ENCODE measurements at regions not wholly inside any gene's neighbourhood (a gene's known extent, or its start where the extent isn't known, plus 50 kb on each side); places are given as distances from the start of the nearest gene placed in this dataset.

GRCh38 chr1:229119876-229120275, 151.0 kb upstream of the RAB4A start:
- no peak overlapping the region for H2AFZ ChIP-seq (ENCODE audit: low read length)
- no peaks in the 10 kb centered on the region for H4K20me1 ChIP-seq (ENCODE audit: insufficient read depth, low read length)
- H3K79me2 ChIP-seq (ENCODE audit: low read length): no peaks in the 10 kb centered on the region
- no peaks in the 10 kb centered on the region for H3K9me3 ChIP-seq (replicated peaks; ENCODE audit: insufficient read depth, low read length)
- no peak overlapping the region for H3K4me2 ChIP-seq (ENCODE audit: low read depth, low read length)
- H3K36me3 ChIP-seq (replicated peaks; ENCODE audit: insufficient read depth, low read length): no peaks in the 10 kb centered on the region
- H3K4me3 ChIP-seq (ENCODE audit: low read length): no peak overlapping the region
- DNase-seq: no peak
- no peaks in the 10 kb centered on the region for H3K4me1 ChIP-seq (ENCODE audit: low read length)
- TF ChIP-seq EZH2 (optimal IDR thresholded peaks at IDR 0.05; ENCODE audit: low read depth, low read length): no peak
- TF ChIP-seq EZH2phosphoT487 (IDR thresholded peaks at IDR 0.05; ENCODE audit: low read length): no peak
- TF ChIP-seq CTCF (IDR thresholded peaks at IDR 0.05; ENCODE audit: low read length): no peak
- H3K27ac ChIP-seq (ENCODE audit: low read length): no peak overlapping the region
- no peaks in the 10 kb centered on the region for H3K9me2 ChIP-seq (replicated peaks; ENCODE audit: insufficient read depth, low read length)
- H3K9ac ChIP-seq (ENCODE audit: low read length): no peak overlapping the region
- H3F3A ChIP-seq (ENCODE audit: insufficient read depth, low read length): no peaks in the 10 kb centered on the region
- H3K27me3 ChIP-seq (replicated peaks; ENCODE audit: insufficient read depth, low read length): no peaks in the 10 kb centered on the region

DNA sequence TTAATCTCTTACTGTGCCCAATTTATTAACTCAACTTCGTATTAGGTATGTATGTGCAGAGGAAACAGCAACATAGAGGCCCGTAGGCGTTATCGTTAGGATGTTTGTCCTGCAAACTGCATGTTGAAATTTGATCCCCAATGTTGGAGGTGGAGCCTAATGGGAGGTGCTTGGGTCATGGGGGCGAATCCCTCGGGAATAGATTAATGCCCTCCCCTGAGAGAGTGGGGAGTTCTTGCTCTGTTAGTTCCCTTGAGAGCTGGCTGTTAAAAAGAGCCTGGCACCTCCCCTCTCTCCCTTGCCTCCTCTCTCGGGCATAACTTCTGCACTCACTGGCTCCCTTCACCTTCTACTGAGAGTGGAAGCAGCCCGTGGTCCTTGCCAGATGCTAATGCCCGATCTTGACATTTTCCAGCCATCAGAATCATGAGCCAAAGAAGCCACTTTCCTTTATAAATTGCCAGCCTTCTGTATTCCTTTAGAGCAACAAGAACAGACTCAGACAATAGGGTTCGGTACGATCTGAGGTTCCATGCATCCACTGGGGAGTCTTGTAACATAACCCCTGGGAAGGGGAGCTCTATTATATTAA, 149.0 kb upstream of the RAB4A start:
- Histone ChIP-seq H3K4me1 (ENCODE audit: low read length) (no peaks in the 10 kb centered on the region), H2AFZ (ENCODE audit: low read length) (no peak overlapping the region), H3F3A (ENCODE audit: insufficient read depth, low read length) (no peaks in the 10 kb centered on the region), H3K9me3 (replicated peaks; ENCODE audit: insufficient read depth, low read length) (no peaks in the 10 kb centered on the region), H3K4me3 (ENCODE audit: low read length) (no peak overlapping the region), H3K79me2 (ENCODE audit: low read length) (no peaks in the 10 kb centered on the region), H3K27me3 (replicated peaks; ENCODE audit: insufficient read depth, low read length) (no peaks in the 10 kb centered on the region), H4K20me1 (ENCODE audit: insufficient read depth, low read length) (no peaks in the 10 kb centered on the region), H3K27ac (ENCODE audit: low read length) (no peak overlapping the region), H3K9ac (ENCODE audit: low read length) (no peak overlapping the region), H3K9me2 (replicated peaks; ENCODE audit: insufficient read depth, low read length) (no peaks in the 10 kb centered on the region), H3K36me3 (replicated peaks; ENCODE audit: insufficient read depth, low read length) (no peaks in the 10 kb centered on the region), H3K4me2 (ENCODE audit: low read depth, low read length) (no peak overlapping the region)
- DNase-seq: no peak
- TF ChIP-seq EZH2phosphoT487 (IDR thresholded peaks at IDR 0.05; ENCODE audit: low read length) (no peak), EZH2 (optimal IDR thresholded peaks at IDR 0.05; ENCODE audit: low read depth, low read length) (no peak), CTCF (IDR thresholded peaks at IDR 0.05; ENCODE audit: low read length) (no peak)

- no peak overlapping the region for H3K27ac ChIP-seq (ENCODE audit: low read length)
- H3K9ac ChIP-seq (ENCODE audit: low read length): no peak overlapping the region
Observed at GRCh38 chr1:229122606-229123005, 148.3 kb upstream of the RAB4A start.

More at GRCh38 chr1:229122606-229123005, 148.3 kb upstream of the RAB4A start:
- Histone ChIP-seq H3K79me2 (ENCODE audit: low read length) (no peaks in the 10 kb centered on the region), H3K36me3 (replicated peaks; ENCODE audit: insufficient read depth, low read length) (no peaks in the 10 kb centered on the region), H3K9me3 (replicated peaks; ENCODE audit: insufficient read depth, low read length) (no peaks in the 10 kb centered on the region), H4K20me1 (ENCODE audit: insufficient read depth, low read length) (no peaks in the 10 kb centered on the region), H3F3A (ENCODE audit: insufficient read depth, low read length) (no peaks in the 10 kb centered on the region), H2AFZ (ENCODE audit: low read length) (no peak overlapping the region), H3K4me1 (ENCODE audit: low read length) (peaks cover 6% of the 10 kb centered on the region), H3K4me3 (ENCODE audit: low read length) (no peak overlapping the region), H3K9me2 (replicated peaks; ENCODE audit: insufficient read depth, low read length) (no peaks in the 10 kb centered on the region), H3K4me2 (ENCODE audit: low read depth, low read length) (no peak overlapping the region), H3K27me3 (replicated peaks; ENCODE audit: insufficient read depth, low read length) (no peaks in the 10 kb centered on the region)
- TF ChIP-seq EZH2 (optimal IDR thresholded peaks at IDR 0.05; ENCODE audit: low read depth, low read length): no peak
- TF ChIP-seq CTCF (IDR thresholded peaks at IDR 0.05; ENCODE audit: low read length): no peak
- TF ChIP-seq EZH2phosphoT487 (IDR thresholded peaks at IDR 0.05; ENCODE audit: low read length): no peak
- no peak for DNase-seq
